HCT116 (cell line): ENCODE measurements at regions not wholly inside any gene's neighbourhood (a gene's known extent, or its start where the extent isn't known, plus 50 kb on each side); places are given as distances from the start of the nearest gene placed in this dataset.

ENCODE experiments used
- ATAC-seq: fragments of 200-7000 bp; cut with Tn5 transposase; 2 replicates; pipeline ENCODE4 v1.9.1; 2020; ENCODE audit warnings: mild to moderate bottlenecking, moderate library complexity
- BruUV-seq: library from RNA; stranded (reverse); fragments of 400-500 nt; replicated peaks from 2 replicates; lab custom pipeline; 2021; lab: Mats Ljungman, UMichigan
- CTCF ChIA-PET: fragments of 300-600 bp; sonication (Branson Sonifier 250); formaldehyde crosslinking; loops from one replicate; lab custom pipeline; 2021; ENCODE audit warnings: antibody characterized with exemption; lab: Charles Lee
- POLR2A ChIA-PET: fragments of 300-600, 350-600 bp; sonication (Branson Sonifier 250); formaldehyde crosslinking; loops from one replicate; lab custom pipeline; 2021; ENCODE audit warnings: antibody characterized with exemption; lab: Charles Lee
- RAD21 ChIA-PET, 2 experiments: fragments of 300-600 bp; sonication (Branson Sonifier 250); formaldehyde crosslinking; loops; one replicate each; lab custom pipeline; 2023; ENCODE audit warnings: low total read pairs in 2 of 2; ENCODE audit not compliant: uncharacterized antibody in 2 of 2, unreplicated experiment in 2 of 2, low non-redundant PET in 1 of 2; lab: Charles Lee
- DNase-seq: peaks from one replicate; pipeline ENCODE4 v3.0.0-alpha.2; 2010; ENCODE audit warnings: low read depth, low spot score
- H2AFZ ChIP-seq: fragments of 200-600 bp; shearing (Covaris generic), sonication (generic); 2 replicates; pipeline ENCODE4 v1.6.1; 2017; ENCODE audit warnings: low read depth, mixed run types, mixed read lengths, antibody characterized with exemption, low read length; ENCODE audit not compliant: poor library complexity, severe bottlenecking
- H3K27ac ChIP-seq: 2 replicates; pipeline ENCODE4 v1.5.1; 2012; ENCODE audit warnings: low read depth, low read length
- H3K27me3 ChIP-seq: fragments of 200-600 bp; sonication (generic); 2 replicates; pipeline ENCODE4 v1.6.1; 2016; ENCODE audit warnings: mixed run types, low read length, mixed read lengths; ENCODE audit not compliant: insufficient read depth
- H3K36me3 ChIP-seq, 2 experiments: fragments of 200-500 bp in 1 of 2; fragments of 200-600 bp in 1 of 2; sonication (Bioruptor generic) in 1 of 2; sonication (generic) in 1 of 2; 2 replicates each; pipeline versions ENCODE4 v1.5.1 to v1.6.1; 2014 to 2016; ENCODE audit warnings: low read length in 2 of 2, inconsistent platforms in 1 of 2, mixed read lengths in 1 of 2, mixed run types in 1 of 2; ENCODE audit not compliant: insufficient read depth in 2 of 2, control insufficient read depth in 1 of 2
- H3K4me1 ChIP-seq, 2 experiments: fragments of 200-600 bp in 1 of 2; sonication (generic) in 1 of 2; 2 replicates each; pipeline versions ENCODE4 v1.5.1 to v1.6.1; 2012 to 2017; ENCODE audit warnings: low read length in 2 of 2, inconsistent platforms in 1 of 2, mild to moderate bottlenecking in 1 of 2, mixed read lengths in 1 of 2, mixed run types in 1 of 2, moderate library complexity in 1 of 2; ENCODE audit not compliant: insufficient read depth in 2 of 2, control insufficient read depth in 1 of 2
- H3K4me2 ChIP-seq: fragments of 200-600 bp; sonication (generic); 2 replicates; pipeline ENCODE4 v1.6.1; 2017; ENCODE audit warnings: mixed run types, low read length, mixed read lengths
- H3K4me3 ChIP-seq, 2 experiments: fragments of 200-600 bp in 1 of 2; sonication (generic) in 1 of 2; replicated peaks in 1 of 2; 2 replicates each; pipeline ENCODE4 v1.5.1; 2011 to 2016; ENCODE audit warnings: low read length in 2 of 2, control low read depth in 1 of 2, low read depth in 1 of 2, mild to moderate bottlenecking in 1 of 2, mixed read lengths in 1 of 2, mixed run types in 1 of 2
- H3K79me2 ChIP-seq: fragments of 200-600 bp; sonication (generic); 2 replicates; pipeline ENCODE4 v1.6.1; 2017; ENCODE audit warnings: mild to moderate bottlenecking, mixed run types, low read length, moderate library complexity, mixed read lengths; ENCODE audit not compliant: insufficient read depth
- H3K9ac ChIP-seq: fragments of 200-600 bp; sonication (generic); 2 replicates; pipeline ENCODE4 v1.6.1; 2016; ENCODE audit warnings: low read length, mixed read lengths
- H3K9me2 ChIP-seq: fragments of 200-600 bp; sonication (generic), shearing (Covaris generic); 2 replicates; pipeline ENCODE4 v1.6.1; 2017; ENCODE audit warnings: mixed run types, mild to moderate bottlenecking, moderate library complexity; ENCODE audit not compliant: insufficient read depth
- H3K9me3 ChIP-seq, 2 experiments: fragments of 200-500 bp in 1 of 2; fragments of 200-600 bp in 1 of 2; sonication (Bioruptor generic) in 1 of 2; sonication (generic) in 1 of 2; 2 replicates each; pipeline ENCODE4 v1.6.1; 2014 to 2017; ENCODE audit warnings: low read length in 2 of 2, mixed read lengths in 2 of 2, inconsistent platforms in 1 of 2, low read depth in 1 of 2, mild to moderate bottlenecking in 1 of 2, mixed run types in 1 of 2, moderate library complexity in 1 of 2; ENCODE audit not compliant: control insufficient read depth in 1 of 2, insufficient read depth in 1 of 2
- H4K20me1 ChIP-seq: fragments of 200-600 bp; sonication (generic), shearing (Covaris generic); 2 replicates; pipeline ENCODE4 v1.6.1; 2017; ENCODE audit warnings: mixed run types, mild to moderate bottlenecking, moderate library complexity; ENCODE audit not compliant: insufficient read depth
- ATF3 ChIP-seq: IDR thresholded peaks from 2 replicates; pipeline ENCODE4 v1.6.1; 2012
- CTCF ChIP-seq, 3 experiments: fragments of 200-600 bp in 1 of 3; sonication (generic) in 1 of 3; IDR thresholded peaks in 2 of 3; conservative IDR thresholded peaks in 1 of 3; 2 replicates each; pipeline ENCODE4 v1.5.1; 2012 to 2017; ENCODE audit warnings: low read depth in 2 of 3, low read length in 2 of 3, antibody characterized with exemption in 1 of 3, borderline replicate concordance in 1 of 3, control low read depth in 1 of 3, mild to moderate bottlenecking in 1 of 3, mixed read lengths in 1 of 3, mixed run types in 1 of 3, moderate library complexity in 1 of 3; ENCODE audit not compliant: insufficient read depth in 1 of 3
- EZH2 ChIP-seq: fragments of 200-600 bp; sonication (generic); IDR thresholded peaks from 2 replicates; pipeline ENCODE4 v1.6.1; 2017; ENCODE audit warnings: antibody characterized with exemption, mixed run types
- JUND ChIP-seq: IDR thresholded peaks from 2 replicates; pipeline ENCODE4 v1.6.1; 2012
- MAX ChIP-seq: IDR thresholded peaks from 2 replicates; pipeline ENCODE4 v1.6.1; 2012
- SIN3A ChIP-seq: IDR thresholded peaks from 2 replicates; pipeline ENCODE4 v1.6.1; 2012; ENCODE audit warnings: low read depth
- SP1 ChIP-seq: IDR thresholded peaks from 2 replicates; pipeline ENCODE4 v1.6.1; 2012; ENCODE audit warnings: low read depth
- SRF ChIP-seq: IDR thresholded peaks from 2 replicates; pipeline ENCODE4 v1.6.1; 2012; ENCODE audit warnings: low read depth
- TCF7L2 ChIP-seq: IDR thresholded peaks from 2 replicates; pipeline ENCODE4 v1.7.0; 2011; ENCODE audit warnings: borderline replicate concordance, inconsistent platforms; ENCODE audit not compliant: insufficient read depth, insufficient read length; ENCODE audit errors: extremely low read depth
- ZBTB33 ChIP-seq: IDR thresholded peaks from 2 replicates; pipeline ENCODE4 v1.6.1; 2011; ENCODE audit warnings: mild to moderate bottlenecking, low read length, moderate library complexity; ENCODE audit not compliant: insufficient replicate concordance; ENCODE audit errors: extremely low read depth
- ZFX ChIP-seq: fragments of 450-650 bp; IDR thresholded peaks from 2 replicates; pipeline ENCODE4 v1.6.1; 2017
- intact Hi-C: fragments of 100-400 bp; cut with micrococcal nuclease; formaldehyde crosslinking; loops from 2 replicates; pipeline ENCODE4 v1.10.0; 2022

- ATAC-seq (no peak), DNase-seq (no peak)
- no peaks in the 10 kb centered on the region for H3K9me2 ChIP-seq
- CTCF ChIA-PET: no interaction called here
- H3K4me2 ChIP-seq: no peak overlapping the region
- no peaks in the 10 kb centered on the region for H3K27me3 ChIP-seq
- no peaks in the 10 kb centered on the region for H4K20me1 ChIP-seq
- POLR2A ChIA-PET: no interaction called here
- BruUV-seq: no TSS peak
- H3K9ac ChIP-seq: no peak overlapping the region
- H3K27ac ChIP-seq: no peak overlapping the region
- H2AFZ ChIP-seq: no peak overlapping the region
- H3K9me3 ChIP-seq: no peaks in the 10 kb centered on the region
- TF ChIP-seq ATF3: no peak
- no peak for TF ChIP-seq SRF
- TF ChIP-seq SIN3A: no peak
- TF ChIP-seq TCF7L2: no peak
- no peak for TF ChIP-seq EZH2
- no peak for TF ChIP-seq JUND
- TF ChIP-seq ZFX: no peak
- no peak for TF ChIP-seq SP1
- TF ChIP-seq ZBTB33: no peak
- TF ChIP-seq CTCF (IDR thresholded peaks at IDR 0.05 in 2 of 3, conservative IDR thresholded peaks at IDR 0.05 in 1 of 3; ENCODE audit: borderline replicate concordance in 1 of 3, insufficient read depth in 1 of 3, low read depth in 2 of 3, low read length in 2 of 3): no peak
- no peak for TF ChIP-seq MAX
- H3K79me2 ChIP-seq: no peaks in the 10 kb centered on the region
- H3K4me1 ChIP-seq: no peaks in the 10 kb centered on the region
- no peaks in the 10 kb centered on the region for H3K36me3 ChIP-seq
- RAD21 ChIA-PET: no interaction called here
- intact Hi-C loops: no loop called here
- no peak overlapping the region for H3K4me3 ChIP-seq
These were observed 110.0 kb downstream of the GPX5 start for GRCh38 chr6:28635547-28636158.
